GM13976 (cell line): ENCODE measurements at regions not wholly inside any gene's neighbourhood (a gene's known extent, or its start where the extent isn't known, plus 50 kb on each side); places are given as distances from the start of the nearest gene placed in this dataset.

Experiments
- DNase-seq: peaks from one replicate; pipeline ENCODE4 v3.0.0; 2012; ENCODE audit warnings: low spot score
- in situ Hi-C: fragments of 300-500 bp; cut with MboI; formaldehyde crosslinking; loops from one replicate; pipeline ENCODE4 v1.12.0; 2022; ENCODE audit warnings: low sequenced_read_pairs, mixed read lengths, inconsistent platforms; ENCODE audit not compliant: unreplicated experiment
- TF ChIP-seq, protein P1 (sequence below): IDR thresholded peaks from 2 replicates; pipeline ENCODE4 v1.5.1; 2012; ENCODE audit warnings: borderline replicate concordance, mild to moderate bottlenecking; ENCODE audit not compliant: insufficient read depth; ENCODE audit errors: extremely low read depth, missing control alignments, control extremely low read depth

DNA sequence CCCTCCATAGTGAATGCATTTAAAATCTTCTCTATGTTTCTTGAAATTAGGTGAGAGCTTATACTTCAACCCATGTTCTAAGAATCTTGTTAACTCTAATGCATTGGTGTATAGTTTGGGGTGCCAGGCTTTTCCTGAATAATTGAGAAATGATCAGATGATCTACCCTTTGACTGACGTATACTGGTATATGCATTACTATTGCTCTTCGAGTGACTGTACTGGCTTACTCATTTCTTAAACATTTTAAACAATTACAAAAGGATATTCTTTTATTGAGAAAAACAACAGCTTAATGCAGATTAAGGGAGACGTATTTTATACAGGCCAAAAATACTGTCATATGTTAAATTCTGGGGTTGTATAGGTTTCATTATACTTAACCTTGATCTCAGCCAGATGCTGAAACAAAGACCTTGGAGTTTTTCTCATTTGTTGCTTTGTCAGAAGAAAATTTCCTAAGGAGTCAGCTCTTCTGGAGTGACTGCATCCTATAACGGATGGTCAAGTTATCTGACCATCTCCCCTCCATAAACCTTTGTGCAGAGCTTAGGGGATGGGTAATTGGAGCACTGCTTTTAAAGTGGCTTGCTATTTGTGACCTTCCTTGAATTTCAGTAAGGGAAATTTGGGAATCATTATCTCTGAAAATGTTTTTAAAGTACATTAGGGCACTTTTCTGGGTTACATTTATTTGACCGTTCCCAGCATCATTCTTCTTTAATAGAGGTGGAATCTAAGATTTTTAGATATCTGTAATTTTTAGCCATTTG, 507.6 kb downstream of the PCNX1 start:
- in situ Hi-C loops = no loop called here
- TF ChIP-seq, protein P1, sequence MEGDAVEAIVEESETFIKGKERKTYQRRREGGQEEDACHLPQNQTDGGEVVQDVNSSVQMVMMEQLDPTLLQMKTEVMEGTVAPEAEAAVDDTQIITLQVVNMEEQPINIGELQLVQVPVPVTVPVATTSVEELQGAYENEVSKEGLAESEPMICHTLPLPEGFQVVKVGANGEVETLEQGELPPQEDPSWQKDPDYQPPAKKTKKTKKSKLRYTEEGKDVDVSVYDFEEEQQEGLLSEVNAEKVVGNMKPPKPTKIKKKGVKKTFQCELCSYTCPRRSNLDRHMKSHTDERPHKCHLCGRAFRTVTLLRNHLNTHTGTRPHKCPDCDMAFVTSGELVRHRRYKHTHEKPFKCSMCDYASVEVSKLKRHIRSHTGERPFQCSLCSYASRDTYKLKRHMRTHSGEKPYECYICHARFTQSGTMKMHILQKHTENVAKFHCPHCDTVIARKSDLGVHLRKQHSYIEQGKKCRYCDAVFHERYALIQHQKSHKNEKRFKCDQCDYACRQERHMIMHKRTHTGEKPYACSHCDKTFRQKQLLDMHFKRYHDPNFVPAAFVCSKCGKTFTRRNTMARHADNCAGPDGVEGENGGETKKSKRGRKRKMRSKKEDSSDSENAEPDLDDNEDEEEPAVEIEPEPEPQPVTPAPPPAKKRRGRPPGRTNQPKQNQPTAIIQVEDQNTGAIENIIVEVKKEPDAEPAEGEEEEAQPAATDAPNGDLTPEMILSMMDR = no peak
- no peak for DNase-seq

DNA sequence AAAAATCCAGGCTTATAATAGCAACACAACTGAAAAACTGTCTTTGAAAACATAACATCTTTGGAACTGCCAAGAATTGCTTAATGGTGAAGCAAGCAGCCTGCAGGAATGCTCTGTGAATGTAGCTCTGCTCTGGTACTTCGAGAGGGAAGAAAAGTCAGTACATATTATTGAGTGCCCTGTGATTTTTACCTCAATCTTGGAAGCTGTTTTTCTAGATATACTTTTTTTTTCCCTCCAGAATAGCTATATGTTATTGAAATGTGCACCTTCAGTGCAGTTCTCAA, 508.1 kb downstream of the PCNX1 start:
- TF ChIP-seq, protein P1 = no peak
- no peak for DNase-seq
- in situ Hi-C loops = no loop called here

DNA sequence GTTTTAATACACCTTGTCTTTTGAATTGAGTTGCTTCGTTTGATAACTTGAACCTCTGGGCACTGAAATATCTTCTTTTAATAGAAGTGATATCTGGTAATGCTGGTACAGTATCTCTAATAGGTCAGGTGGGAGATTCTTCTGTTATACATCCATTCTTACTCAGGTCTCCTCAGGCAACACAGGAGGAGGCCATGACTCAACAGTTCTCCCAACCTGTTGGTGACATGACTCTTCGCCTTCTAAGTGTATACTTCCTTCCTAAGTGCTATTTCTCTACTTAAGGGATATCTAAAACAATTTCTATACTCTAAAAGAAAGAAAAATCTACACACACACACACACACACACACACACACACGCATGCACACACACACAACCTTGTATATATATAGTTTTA, 509.1 kb downstream of the PCNX1 start:
- in situ Hi-C loops = no loop called here
- TF ChIP-seq, protein P1 = no peak
- DNase-seq = no peak

DNA sequence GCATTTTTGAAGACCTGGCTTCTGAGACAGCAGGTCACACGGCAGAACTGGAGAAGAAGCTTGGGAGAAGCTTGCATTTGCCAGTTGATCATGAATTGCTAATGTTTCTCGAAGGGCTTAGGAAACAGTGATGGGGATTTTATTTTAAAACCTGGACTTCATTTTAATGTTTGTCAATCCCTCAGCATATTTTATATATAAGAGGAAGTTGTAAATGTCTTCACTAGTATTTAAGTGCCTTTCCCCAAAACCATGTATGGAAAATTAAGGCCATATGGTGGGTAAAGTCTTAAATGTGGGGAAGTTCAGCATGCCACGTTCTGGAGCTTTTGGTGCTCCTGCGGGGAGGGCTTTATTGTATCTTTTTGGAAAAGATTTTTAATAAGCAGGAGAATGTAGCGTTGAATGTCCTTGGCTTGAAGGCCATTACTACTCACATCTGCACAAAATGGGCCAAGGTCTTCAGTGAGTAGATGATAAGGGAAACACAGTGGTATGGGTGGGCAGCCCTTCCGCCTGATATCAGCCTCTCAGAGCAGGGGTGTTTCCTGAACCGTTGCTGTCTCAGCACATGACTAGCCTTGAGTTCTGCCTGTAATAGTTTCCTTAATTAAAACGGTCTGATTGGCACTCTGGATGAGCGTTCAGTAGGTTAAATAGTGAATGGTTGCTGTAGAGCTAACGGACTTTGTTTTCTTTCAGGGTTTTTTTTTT, 511.4 kb downstream of the PCNX1 start:
- DNase-seq = no peak
- TF ChIP-seq, protein P1 = no peak
- in situ Hi-C loops = no loop called here

DNA sequence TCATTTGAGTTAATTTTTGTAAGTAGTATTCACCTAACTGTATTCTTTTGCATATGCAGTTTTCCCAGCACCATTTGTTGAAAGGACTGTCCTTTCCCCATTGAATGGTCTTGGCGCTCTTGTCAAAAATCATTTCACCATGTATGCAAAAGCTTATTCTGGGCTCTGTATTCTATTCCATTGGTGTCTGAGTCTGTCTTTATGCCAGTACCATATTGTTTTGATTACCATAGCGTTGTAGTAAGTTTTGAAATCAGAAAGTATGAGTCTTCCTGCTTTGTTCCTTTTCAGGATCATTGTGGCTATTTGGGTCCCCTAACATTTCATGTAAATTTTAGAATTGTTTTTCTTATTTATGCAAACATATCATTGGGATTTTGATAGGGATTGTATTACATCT, 508.7 kb upstream of the RGS6 start:
- DNase-seq = no peak
- in situ Hi-C loops = no loop called here
- TF ChIP-seq, protein P1 = no peak

DNA sequence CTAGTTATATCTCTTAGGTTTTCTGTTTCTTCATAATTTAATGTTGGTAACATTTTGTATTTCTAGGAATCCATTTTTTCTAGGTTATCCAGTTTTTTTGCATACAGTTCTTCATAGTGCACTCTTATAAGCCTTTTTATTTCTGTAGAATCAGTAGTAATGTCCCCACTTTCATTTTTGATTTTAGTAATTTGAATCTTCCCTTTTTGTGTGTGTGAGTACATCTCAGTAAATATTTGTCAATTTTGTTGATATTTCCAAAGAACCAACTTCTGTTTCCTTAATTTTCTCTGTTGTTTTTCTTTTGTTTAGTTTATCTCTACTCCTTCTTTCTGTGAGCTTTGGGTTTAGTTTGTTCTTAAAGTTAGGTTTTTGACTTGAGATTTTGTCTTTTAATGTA, 507.3 kb upstream of the RGS6 start:
- no peak for DNase-seq
- TF ChIP-seq, protein P1 = no peak
- in situ Hi-C loops = no loop called here
